Right lung (tissue), 2 donors: ENCODE measurements at regions not wholly inside any gene's neighbourhood (a gene's known extent, or its start where the extent isn't known, plus 50 kb on each side); places are given as distances from the start of the nearest gene placed in this dataset.
"Not testable (repeated sequence)": the region's sequence is repeated elsewhere in the genome, so short reads cannot be mapped to it uniquely, and the experiment has no call there.

Source experiments
- DNase-seq, 2 donors: peaks; one replicate each; pipeline ENCODE4 v3.0.0-alpha.2; 2013

DNA sequence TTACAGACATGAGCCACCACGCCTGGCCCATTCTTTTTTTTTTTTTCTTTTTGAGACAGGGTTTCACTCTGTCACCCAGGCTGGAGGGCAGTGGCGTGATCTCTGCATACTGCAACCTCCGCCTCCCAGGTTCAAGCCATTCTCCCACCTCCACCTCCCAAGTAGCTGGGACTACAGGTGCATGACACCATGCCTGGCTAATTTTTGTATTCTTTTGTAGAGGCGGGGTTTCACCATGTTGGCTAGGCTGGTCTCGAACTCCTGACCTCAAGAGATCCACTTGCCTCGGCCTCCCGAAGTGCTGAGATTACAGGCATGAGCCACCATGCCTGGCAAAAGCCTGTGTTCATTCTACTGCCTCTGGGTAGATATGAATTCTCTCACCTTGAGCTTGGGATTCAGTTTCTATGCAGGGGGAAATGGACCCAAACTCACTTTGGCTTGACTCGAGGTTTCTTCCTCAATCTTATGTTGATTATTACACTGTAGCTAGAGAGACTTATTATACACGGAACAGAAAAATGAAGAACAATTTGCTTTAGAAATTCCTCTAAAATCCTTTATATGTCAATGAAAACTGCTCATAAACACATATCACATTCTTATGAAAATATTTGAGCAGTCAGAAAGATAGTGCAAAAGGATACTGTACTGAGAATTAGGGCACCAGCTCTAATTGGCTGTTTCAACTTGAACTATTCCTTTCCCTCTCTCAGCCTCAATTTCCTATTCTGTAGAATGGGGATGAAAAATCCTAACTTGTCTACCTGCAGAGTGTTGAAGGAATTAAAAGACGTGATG, 252.3 kb downstream of the MYCN start:
- no peak for DNase-seq

DNA sequence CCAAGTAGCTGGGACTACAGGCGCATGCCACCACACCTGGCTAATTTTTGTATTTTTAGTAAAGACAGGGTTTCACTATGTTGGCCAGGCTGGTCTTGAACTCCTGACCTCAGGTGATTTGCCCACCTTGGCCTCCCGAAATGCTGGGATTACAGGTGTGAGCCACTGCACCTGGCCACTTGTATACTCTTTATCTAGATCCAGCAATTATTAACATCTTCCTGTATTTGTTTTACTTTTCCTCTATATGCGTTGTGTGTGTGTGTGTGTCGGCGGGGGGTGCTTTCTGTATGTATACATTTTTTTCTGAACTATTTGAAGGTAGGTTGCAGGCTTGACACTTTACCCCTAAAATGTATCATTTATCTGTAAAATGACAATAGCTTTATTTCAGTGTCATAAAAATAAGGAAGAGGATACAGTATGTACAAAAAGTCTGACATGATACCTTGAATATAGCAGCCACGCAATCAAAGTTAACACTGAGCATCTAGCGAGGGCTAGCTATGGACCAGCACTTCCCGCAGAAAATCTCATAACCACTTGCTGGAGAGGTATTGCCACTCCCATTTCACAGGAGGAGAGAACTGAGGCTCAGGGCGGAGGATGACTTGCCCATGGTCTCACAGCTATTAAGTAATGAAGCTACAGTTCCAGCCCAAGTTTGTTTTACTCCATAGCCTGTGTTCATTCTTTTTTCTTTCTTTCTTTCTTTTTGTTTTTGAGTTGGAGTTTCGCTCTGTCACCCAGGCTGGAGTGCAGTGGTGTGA, 251.3 kb downstream of the MYCN start:
- DNase-seq, result no peak

DNA sequence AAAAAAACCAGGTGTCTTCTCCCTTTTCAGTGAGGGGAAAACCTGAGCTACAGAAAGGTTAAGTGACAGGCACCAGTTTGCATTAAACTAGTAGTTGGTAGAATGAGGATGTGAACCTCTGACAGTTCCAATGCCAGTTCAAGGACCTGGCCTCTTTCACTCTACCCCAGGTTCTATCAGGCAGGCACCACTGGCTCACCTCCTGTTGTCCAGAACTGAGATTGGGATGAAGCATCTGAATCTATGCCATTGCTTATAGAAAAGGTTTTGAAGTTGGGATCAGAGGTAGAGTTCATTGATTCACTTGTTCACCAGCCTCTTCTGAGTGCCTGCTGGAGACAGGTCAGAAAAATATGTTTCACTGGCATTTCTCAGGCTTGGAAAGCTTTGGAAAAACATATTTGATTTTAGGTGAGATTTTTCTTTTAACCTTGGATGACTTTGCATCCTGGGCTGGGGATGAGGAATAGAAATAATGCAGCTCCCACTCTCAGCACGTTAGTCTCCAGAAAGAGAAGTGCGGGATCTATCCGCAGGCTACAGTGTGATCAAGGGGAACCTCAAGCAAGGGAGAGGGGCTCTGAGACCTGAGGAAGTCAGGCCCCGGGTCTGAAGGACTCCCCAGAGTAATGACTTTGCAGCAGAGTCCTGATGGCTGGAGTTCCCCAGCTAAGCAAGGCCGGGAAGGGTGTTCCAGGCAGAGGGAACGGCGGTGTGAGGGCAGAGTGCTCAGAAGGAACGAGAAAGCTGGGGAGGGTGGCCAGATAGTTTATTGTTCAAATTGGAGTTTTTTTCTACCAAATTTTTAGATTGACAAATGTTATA, 250.3 kb downstream of the MYCN start:
- DNase-seq, result no peak

DNA sequence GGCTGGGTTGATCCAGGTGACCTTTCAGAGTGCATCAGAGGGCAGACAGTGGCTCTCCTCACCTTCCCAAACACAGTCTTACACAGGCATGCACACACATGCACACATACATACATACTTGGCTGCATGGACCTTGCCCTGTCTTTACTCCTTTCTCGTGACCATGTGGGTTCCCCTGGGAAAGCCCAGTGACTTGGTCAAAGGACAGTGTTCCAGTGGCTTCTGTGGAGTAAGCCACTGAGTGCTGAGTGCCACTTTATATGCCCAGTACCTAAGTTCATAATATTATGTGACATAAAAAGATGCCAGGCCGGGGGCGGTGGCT, 249.4 kb downstream of the MYCN start:
- DNase-seq, result no peak

DNA sequence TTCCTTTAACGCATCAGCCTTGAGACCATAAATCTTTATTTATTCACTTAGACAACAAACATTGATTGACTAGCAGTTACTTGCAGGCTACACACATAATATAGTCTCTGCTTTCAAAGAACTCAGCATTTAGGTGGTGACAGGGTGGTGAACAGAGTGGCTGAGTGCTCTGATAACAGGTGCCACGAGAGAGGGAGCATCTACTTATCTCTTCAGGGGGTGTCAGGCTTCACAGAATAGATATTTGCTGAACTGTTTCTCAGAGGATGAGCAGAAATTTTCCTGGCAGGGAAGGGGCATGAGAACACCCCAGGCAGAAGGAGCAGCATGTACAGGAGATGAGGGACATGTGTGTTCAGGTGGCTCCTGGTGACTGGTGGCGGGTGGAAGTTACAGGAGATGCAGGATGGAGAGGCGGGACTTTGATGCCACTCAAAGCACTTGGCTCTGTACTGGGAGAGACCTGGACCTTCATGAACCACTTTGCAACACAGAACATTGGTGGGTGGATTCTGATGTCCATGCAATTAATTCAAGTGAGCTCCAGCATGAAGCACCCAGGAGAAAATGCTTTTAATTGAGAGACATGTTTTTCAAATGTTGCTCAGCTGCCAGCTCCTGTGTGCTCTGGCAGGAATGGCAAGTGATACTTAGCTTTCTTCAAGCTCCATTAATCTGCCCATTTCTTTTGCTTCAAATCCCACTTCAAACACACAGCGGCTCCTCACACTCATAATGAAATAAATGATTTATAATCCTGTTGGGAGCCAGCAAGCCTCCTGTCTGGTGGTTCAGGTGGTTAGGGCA, 248.9 kb downstream of the MYCN start:
- no peak for DNase-seq

DNA sequence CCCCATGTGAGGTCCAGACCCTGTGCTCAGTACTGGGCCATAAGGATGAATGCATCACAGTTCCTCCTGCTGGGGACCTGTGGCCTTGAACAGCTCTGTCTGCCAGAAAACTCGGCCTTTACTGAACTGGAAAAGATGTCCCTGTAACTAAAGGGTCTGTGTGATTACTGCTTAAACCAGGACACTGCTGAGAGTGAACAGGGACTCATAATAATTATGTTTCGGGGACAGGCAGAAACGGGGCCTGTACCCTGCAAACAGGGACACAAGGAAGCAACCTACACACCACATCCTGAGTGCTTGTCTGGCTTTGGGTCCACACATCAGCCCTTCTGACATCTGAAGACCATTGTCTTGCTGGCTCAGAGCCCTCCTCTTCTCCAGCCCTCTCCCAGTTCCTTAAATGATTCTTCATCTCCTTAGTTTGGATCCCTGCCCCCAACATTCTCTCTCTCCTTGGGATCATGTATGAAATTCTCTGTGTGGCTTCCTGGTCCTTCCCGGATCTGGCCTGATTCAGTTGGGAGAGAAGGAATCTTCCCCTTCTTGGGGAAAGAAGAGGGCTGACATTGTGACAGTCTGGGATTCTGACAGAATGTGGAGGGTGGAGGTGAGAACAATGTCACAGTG, 248.0 kb downstream of the MYCN start:
- DNase-seq, result no peak

DNA sequence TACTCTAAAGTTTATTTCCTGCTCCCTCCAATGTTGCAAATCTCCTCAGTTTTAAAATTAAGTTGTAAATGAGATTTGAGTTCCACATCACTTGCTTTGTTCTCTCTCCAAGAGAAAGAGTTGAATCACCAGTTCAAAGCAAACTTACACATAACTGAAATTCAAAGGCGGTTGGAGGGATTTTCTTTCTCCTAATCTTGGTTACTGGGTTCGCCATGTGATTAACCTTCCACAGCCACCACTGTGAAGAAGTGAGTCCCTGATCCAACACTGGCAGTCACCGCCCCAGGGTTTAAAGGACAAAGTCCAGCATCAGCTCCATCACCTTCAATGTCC, 247.1 kb downstream of the MYCN start:
- no peak for DNase-seq

DNA sequence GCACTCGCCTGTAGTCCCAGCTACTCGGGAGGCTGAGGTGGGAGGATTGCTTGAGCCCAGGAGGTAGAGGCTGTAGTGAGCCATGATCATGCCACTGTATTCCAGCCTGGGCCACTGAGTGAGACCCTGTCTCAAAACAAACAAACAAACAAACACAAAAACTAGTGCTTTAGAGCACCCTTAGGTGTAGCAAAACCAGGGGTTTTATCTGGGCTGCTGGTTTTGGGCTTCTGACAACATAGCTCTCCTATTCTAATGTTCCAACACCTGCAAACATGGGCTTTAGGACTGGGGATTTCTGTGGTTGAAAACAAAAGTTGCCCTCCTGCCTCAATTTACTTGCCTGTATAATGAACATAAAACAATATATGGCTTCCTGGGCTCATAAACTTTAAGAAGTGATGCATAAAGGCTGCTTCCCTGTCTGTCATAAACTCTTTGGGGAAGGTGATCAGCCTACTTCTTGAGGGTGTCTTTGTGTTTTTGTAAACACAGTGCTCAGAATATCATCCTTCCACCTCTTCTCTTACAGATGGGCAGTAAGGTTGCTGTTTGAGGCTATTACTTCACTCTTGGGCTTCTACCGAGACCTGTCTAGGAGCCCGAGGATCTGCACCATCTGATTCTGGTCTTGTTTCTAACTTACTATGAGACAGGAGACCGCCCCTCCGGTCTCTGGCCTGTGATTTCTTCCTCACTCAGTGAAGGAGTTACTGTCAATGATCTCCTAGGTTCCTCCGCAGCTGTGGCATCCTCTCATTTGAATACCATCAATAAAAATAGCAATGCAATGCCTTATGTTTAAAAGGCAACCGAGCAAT, 246.5 kb downstream of the MYCN start:
- no peak for DNase-seq

DNA sequence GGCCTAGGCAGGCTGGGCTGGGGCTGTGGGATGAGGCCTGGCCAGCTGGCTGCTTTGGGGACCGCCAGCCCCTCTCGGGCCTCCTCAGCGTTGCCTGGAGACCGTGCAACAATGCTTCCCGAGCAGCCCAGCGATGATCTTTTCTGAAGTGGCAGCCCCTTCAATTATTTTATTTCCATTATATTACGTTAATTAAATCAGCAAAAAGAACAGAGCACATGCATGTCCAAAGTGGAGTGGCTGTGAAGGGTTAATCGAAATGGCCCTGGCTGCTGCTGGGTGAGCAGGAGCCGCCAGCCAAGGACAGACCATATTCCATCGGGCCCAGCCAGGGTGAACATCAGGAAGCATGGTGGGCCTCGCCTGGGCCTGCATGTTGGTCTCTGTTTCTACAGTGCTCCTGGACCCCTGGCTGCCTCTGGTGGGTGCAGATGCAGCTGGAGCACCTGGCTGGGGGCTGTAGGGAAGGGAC, 245.5 kb downstream of the MYCN start:
- DNase-seq, result no peak

DNA sequence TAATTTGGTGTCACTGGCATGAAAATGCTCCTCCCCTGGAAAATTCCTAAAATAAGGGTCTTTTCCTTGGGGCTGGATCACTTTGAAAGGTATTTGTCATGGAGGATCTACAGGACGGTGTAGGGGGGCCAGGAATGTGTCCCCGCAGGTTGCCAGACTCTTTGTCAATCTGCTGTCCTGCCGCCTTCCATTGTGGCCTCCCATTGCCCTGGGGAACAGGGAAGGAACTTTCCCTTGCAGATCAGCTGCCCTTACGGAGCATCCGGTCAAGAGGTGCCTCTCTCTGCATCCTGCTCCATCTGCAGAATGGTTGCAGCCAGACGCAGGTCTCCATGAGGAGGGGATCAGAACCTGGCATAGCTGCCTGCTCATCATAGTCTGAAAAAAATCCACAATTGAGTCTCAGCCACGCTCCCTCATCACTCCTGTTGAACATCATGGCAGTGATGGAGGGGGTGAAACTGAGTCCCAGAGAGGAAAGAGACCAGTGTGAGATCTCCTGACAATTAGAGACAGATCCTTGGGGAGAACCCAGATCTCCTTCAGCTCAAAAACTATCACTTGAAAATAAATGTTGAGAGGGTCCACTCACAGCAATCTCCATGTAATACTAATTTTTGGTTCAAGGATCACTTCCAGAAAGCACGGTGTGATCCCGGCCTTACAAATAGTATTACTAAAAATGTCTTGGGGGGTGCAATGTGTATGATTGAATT, 244.8 kb downstream of the MYCN start:
- no peak for DNase-seq

DNA sequence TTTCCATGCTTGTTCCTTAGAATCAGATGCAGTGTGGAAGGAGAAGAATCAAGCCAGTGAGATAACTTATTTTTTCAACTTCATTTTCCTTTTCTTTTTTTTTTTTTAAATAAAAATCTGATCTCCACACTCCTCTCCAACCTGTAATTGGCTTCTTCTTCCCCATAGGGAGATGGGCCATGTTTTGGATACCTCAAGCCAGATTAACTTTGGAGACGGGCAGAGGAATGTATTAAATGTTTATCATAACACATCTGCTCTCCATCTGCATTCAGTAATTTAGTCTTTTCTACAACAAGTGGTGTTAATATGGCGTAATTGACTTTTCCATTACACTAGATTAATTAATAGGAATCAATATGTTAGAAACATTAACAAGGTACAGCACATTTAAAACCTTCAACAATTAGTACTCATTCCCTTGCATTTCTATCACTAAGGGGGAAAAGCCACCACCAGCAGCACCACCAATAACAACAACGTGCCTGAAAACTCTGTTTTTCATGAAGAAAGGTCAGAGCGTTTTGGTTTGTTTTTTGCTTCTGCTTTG, 244.1 kb downstream of the MYCN start:
- no peak for DNase-seq

DNA sequence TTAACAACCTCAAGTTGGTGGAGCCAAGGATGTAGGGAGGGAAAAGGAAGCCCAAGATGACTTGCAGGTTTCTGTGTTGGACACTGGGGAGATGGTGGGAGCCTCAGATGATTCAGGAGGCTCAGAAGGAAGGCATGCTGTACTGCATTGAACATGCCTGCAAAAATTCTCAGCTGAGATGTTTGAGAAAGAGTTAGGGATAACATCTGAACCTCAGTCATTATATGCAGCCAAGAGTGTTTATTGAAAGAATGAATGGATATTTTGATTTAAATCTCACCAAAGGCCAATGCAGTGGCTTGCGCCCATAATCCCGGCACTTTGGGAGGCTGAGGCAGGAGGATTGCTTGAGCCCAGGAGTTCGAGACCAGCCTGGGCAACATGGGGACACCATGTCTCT, 243.0 kb downstream of the MYCN start:
- no peak for DNase-seq

DNA sequence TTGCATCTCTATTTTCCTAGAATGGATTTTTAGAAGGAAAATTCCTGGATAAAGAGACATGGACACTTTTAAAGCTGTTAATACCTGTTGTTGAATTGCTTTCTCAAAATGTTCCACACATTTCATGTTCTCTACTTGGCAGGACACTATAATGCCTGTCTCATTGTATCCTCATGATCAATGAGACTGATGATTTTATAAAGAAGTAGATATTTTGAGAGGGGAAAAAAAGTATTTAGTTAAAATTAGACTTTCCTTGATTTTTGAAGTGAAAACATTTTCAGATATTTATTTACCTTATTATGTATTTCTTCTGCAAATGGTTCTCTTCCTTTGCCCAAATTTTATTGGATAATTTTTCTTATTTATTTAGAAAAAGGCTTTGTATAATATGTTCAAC, 242.5 kb downstream of the MYCN start:
- DNase-seq, result no peak

DNA sequence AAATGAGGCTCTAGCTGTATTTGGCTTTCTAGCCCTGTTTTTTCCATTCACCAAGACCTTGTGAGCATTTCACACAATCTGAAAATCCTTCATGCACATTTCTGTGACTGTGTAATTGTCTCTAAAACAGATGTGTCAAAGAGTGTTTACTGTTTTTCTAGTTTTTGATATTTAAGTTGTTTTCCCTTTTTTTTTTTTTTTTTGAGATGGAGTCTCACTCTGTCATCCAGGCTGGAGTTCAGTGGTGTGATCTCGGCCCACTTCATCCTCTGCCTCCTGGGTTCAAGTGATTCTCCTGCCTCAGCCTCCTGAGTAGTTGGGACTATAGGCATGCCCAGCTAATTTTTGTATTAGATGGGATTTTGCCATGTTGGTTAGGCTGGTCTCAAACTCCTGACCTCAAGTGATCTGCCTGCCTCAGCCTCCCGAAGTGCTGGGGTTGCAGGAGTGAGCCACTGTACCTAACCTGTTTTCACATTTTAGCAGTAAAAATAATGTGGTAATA, 242.0 kb downstream of the MYCN start:
- DNase-seq, result not testable (repeated sequence)

DNA sequence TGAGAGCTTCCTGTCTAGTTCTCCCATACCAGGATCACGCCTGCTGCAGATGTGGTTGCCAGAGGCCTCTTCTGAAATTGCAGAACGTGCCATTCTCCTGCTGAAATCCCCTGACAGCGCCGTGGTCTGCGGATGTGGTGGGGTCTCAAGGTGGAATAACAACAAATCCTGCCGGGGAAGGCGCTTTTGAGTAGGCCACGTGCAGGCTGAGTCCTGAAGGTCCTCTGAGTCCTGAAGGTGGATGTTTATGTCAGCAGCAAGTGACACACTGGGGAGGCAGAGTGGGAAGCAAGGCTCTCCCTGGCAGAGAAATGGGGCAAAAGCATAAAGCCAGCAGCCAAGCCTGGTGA, 241.4 kb downstream of the MYCN start:
- no peak for DNase-seq

DNA sequence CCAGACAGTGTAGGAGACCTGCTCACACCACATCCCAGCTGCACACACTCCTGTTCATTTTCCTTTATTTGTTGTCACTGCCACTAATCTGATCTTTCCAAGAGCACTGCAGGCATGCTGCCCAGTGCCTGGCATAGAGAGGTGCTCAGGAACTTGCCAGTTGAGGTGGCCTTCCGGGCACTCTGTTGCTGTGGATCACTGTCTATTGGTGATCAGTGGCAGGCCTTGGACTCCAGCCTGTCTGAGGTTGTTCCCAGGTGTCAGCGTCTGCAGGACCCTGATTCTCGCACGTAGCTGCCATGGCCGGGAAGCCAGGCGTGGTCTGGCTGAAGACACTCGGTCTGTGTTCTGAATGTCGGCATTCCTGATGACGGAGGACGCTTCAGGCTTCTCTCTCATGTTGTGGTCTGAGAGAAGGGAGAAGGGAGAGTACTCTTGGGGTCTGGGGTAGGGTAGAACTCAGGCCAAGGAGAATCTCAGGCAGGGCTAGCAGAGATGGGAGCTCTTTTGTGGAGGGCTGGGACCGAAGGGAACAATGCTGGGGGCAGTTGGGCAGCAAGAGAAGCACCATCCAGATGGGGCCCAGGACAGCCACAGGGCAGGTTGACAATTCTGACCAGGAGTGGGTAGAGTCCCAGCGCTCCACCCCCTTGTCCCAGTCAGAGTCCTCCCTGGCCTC, 240.9 kb downstream of the MYCN start:
- DNase-seq, result no peak

DNA sequence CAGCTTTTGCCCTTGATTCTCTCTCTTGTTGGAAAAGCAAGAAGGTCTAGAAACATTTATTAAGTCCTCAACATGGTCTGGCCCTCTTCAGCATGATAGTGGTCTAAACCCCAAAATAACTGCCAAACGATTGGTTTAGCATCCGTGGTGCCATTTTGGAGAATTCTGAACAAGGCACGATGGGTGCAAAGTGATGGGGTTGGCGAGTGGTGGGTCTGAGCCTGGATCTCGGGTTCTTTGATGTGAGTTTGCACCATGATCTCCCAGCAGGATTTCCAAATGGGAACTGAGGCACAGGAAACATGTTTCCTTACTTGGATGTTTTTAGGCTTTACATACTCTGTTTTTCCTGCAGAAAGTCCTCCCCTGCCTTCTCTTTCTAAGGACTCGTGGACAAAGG, 240.3 kb downstream of the MYCN start:
- no peak for DNase-seq

DNA sequence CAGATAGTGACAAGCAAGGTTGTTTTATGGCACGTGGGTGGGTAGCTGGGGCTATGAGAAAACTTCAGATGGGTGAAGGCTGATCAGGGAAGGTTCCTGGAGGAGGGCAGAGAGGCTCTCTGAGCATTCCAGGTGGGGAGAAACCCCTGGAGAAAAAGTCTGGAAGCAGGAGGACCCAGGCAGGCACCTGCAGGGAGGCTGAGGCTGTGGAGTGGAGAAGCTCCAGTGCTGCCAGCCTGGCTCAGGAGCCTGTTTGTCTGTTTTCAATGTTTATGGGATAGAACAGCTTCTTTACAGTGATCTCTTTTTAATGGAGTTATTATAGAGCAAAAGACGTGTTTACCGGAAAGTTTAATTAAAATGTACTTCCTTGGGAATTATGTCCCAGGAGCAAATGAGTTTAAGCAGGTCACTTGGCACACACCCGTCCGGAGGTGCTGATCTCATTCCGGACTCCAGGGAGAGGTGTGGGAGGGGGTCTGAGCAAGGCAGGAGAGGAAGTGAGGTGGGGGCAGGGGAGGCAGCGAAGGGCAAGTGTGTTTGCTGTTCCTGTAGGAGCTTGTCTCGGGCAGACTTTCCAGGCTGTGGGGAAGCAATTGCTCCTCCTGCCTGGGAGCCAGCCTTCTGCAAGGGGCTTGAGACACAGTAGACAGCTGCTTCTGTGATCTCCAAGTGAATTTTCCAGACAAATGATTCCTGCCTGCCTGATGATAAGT, 239.5 kb downstream of the MYCN start:
- peak in 1 of 2 donors; percentile 16 for DNase-seq
